Esophagus squamous epithelium (tissue), 4 donors: ENCODE measurements at regions not wholly inside any gene's neighbourhood (a gene's known extent, or its start where the extent isn't known, plus 50 kb on each side); places are given as distances from the start of the nearest gene placed in this dataset.

ENCODE experiments used
- POLR2A ChIP-seq, 4 donors: fragments of 450-650 bp; IDR thresholded peaks; one replicate each; pipeline ENCODE4 v1.6.1; 2017; ENCODE audit warnings: antibody characterized with exemption in 4 of 4, mild to moderate bottlenecking in 4 of 4, moderate library complexity in 3 of 4
- TF ChIP-seq, protein P1 (sequence below), 6 experiments: fragments of 450-650 bp in 4 of 6; fragments of 200-600 bp in 2 of 6; sonication (generic) in 2 of 6; IDR thresholded peaks; one replicate each; pipeline ENCODE4 v1.5.1; 2016 to 2019; ENCODE audit warnings: antibody characterized with exemption in 6 of 6, mild to moderate bottlenecking in 4 of 6, moderate library complexity in 4 of 6

DNA sequence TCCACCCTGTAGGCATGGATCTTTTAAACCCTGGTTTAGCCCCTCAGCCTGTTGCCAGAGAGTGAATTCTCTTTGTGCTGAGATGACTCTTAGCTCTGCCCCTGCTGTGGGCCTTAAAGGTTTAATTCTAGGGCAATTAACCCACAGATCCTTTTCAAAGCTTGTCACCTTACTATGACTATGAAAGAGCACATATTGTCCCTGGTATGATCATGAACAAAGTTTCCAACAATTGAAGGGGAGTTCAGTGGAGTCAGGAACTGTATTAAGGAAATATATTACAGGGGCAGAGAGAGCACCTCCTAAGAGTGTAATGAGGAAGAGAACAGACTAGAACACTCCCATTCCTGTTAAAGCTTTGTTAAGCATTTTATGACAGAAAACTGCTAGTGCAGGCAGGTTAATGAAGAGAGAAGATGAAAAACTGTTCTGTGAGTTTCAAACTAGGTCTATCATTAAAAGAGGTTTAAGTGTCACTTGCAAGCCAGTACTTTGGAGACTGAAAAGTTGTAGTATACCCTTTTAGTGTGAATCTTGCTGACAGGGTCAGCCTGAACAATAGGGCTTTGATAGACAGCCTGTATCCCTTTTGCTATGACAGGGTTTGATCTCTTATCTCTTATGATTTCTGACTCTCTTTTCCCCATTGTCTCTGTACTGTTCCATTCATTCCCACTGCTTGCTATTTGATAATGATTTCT, 104.2 kb upstream of the ELL2 start:
- TF ChIP-seq, protein P1, sequence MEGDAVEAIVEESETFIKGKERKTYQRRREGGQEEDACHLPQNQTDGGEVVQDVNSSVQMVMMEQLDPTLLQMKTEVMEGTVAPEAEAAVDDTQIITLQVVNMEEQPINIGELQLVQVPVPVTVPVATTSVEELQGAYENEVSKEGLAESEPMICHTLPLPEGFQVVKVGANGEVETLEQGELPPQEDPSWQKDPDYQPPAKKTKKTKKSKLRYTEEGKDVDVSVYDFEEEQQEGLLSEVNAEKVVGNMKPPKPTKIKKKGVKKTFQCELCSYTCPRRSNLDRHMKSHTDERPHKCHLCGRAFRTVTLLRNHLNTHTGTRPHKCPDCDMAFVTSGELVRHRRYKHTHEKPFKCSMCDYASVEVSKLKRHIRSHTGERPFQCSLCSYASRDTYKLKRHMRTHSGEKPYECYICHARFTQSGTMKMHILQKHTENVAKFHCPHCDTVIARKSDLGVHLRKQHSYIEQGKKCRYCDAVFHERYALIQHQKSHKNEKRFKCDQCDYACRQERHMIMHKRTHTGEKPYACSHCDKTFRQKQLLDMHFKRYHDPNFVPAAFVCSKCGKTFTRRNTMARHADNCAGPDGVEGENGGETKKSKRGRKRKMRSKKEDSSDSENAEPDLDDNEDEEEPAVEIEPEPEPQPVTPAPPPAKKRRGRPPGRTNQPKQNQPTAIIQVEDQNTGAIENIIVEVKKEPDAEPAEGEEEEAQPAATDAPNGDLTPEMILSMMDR (IDR thresholded peaks at IDR 0.05): no peak
- no peak for TF ChIP-seq POLR2A (IDR thresholded peaks at IDR 0.05)
